Natural killer cell (primary cell): ENCODE measurements at regions not wholly inside any gene's neighbourhood (a gene's known extent, or its start where the extent isn't known, plus 50 kb on each side); places are given as distances from the start of the nearest gene placed in this dataset.

Experiments
- ATAC-seq, 3 donors: fragments of 150-1000 bp in 2 of 3; fragments of 200-7000 bp in 1 of 3; cut with Tn5 transposase; 1 replicate in 1 of 3; 2 replicates in 2 of 3; pipeline ENCODE4 v1.10.0; 2021; ENCODE audit warnings: mild to moderate bottlenecking in 2 of 3, moderate library complexity in 2 of 3
- DNase-seq, 2 donors: peaks; one replicate each; pipeline versions ENCODE4 v3.0.0 to v3.0.0-alpha.2; 2013 to 2021; ENCODE audit warnings: mixed read lengths in 1 of 2
- H3K27ac ChIP-seq: one replicate; pipeline ENCODE4 v1.5.1; 2013; ENCODE audit warnings: mild to moderate bottlenecking, low read length
- H3K27me3 ChIP-seq: one replicate; pipeline ENCODE4 v1.6.1; 2013; ENCODE audit warnings: low read length; ENCODE audit not compliant: control insufficient read depth, insufficient read depth
- H3K36me3 ChIP-seq: one replicate; pipeline ENCODE4 v1.6.1; 2013; ENCODE audit warnings: low read length; ENCODE audit not compliant: control insufficient read depth, insufficient read depth
- H3K4me1 ChIP-seq: one replicate; pipeline ENCODE4 v1.6.1; 2013; ENCODE audit warnings: low read length; ENCODE audit not compliant: control insufficient read depth, insufficient read depth
- H3K4me3 ChIP-seq: one replicate; pipeline ENCODE4 v1.5.1; 2013; ENCODE audit warnings: low read length
- H3K9me3 ChIP-seq: one replicate; pipeline ENCODE4 v1.6.1; 2013; ENCODE audit warnings: low read length; ENCODE audit not compliant: control insufficient read depth, insufficient read depth
- H3K27ac Mint-ChIP-seq, 2 donors: one replicate each; pipeline ENCODE4 v1.8.0; 2022; ENCODE audit warnings: mild to moderate bottlenecking in 2 of 2, mixed read lengths in 2 of 2, moderate library complexity in 1 of 2
- H3K27me3 Mint-ChIP-seq, 2 donors: one replicate each; pipeline ENCODE4 v1.8.0; 2022; ENCODE audit warnings: low read depth in 2 of 2, mixed read lengths in 2 of 2
- H3K36me3 Mint-ChIP-seq: one replicate; pipeline ENCODE4 v1.8.0; 2022; ENCODE audit warnings: mixed read lengths
- H3K4me1 Mint-ChIP-seq, 2 donors: one replicate each; pipeline ENCODE4 v1.8.0; 2022; ENCODE audit warnings: mixed read lengths in 2 of 2
- H3K4me3 Mint-ChIP-seq: one replicate; pipeline ENCODE4 v1.8.0; 2022; ENCODE audit warnings: mild to moderate bottlenecking, moderate library complexity, mixed read lengths
- H3K9me3 Mint-ChIP-seq, 2 donors: one replicate each; pipeline ENCODE4 v1.8.0; 2022; ENCODE audit warnings: mixed read lengths in 2 of 2
- WGBS: methylation state at CpG from one replicate; pipeline ENCODE4 v1.1.7; 2013; ENCODE audit warnings: missing lambda C conversion rate; ENCODE audit not compliant: insufficient coverage; 5-methylcytosine and 5-hydroxymethylcytosine counted together
- intact Hi-C: fragments of 100-400 bp; cut with micrococcal nuclease; formaldehyde crosslinking; loops from one replicate; pipeline ENCODE4 v1.14.2; 2022
- TF ChIP-seq, protein P1 (sequence below): fragments of 200-600 bp; IDR thresholded peaks from one replicate; pipeline ENCODE4 v1.8.0; 2022; ENCODE audit warnings: antibody characterized with exemption

DNA sequence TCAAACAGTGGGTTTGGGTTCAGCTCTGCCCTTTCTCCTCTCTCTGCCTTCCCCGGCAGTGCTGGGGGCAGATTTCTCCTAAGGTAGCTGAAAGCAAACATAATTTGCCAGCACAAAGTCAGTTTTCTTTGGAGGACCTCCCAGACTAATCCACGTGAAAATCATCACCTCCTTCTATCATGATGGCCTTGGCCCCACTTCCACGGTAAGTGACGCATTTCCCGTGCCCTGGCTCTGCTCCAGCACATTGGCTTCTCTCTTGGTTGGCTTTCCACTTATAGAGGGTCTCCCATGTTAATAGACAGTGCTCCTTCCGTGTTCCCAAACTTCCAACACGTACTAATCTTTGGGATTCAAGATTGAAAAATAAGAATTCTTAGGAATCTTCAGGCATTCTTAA, 74.1 kb upstream of the TRIO start:
- H3K27me3 ChIP-seq = no peaks in the 10 kb centered on the region
- H3K4me3 ChIP-seq = no peak overlapping the region
- H3K9me3 ChIP-seq = no peaks in the 10 kb centered on the region
- ATAC-seq (no peak), DNase-seq (no peak)
- H3K27ac Mint-ChIP-seq = no peak overlapping the region
- TF ChIP-seq, protein P1, sequence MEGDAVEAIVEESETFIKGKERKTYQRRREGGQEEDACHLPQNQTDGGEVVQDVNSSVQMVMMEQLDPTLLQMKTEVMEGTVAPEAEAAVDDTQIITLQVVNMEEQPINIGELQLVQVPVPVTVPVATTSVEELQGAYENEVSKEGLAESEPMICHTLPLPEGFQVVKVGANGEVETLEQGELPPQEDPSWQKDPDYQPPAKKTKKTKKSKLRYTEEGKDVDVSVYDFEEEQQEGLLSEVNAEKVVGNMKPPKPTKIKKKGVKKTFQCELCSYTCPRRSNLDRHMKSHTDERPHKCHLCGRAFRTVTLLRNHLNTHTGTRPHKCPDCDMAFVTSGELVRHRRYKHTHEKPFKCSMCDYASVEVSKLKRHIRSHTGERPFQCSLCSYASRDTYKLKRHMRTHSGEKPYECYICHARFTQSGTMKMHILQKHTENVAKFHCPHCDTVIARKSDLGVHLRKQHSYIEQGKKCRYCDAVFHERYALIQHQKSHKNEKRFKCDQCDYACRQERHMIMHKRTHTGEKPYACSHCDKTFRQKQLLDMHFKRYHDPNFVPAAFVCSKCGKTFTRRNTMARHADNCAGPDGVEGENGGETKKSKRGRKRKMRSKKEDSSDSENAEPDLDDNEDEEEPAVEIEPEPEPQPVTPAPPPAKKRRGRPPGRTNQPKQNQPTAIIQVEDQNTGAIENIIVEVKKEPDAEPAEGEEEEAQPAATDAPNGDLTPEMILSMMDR = no peak
- H3K36me3 ChIP-seq = no peaks in the 10 kb centered on the region
- intact Hi-C loops = no loop called here
- no peaks in the 10 kb centered on the region for H3K9me3 Mint-ChIP-seq
- WGBS = 96% methylated on average over 5 of the region's 7 CpGs
- H3K4me1 Mint-ChIP-seq = no peaks in the 10 kb centered on the region
- no peaks in the 10 kb centered on the region for H3K4me1 ChIP-seq
- peaks cover 6 to 12% of the 10 kb centered on the region in 2 donors for H3K27me3 Mint-ChIP-seq
- H3K27ac ChIP-seq = no peak overlapping the region
- no peak overlapping the region for H3K4me3 Mint-ChIP-seq
- no peaks in the 10 kb centered on the region for H3K36me3 Mint-ChIP-seq

DNA sequence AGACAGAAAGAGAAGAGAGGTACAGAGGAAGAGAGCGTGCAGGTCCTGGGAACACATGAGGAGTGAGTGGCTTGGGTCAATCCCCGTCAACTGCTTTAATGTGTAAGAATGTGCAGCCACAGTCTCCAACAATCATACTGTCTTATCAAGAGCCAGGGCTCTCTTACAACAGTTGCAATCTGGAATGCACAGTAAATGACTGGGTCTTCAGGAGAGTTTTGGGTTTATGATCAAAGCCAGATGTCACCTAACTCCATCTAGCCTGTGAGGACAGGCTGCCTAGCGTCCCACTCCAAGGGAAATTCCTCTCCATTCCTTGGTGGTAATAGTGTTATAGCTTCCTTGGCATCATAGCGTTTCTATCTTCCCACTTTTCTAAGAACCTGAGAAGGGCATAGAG, 75.0 kb upstream of the TRIO start:
- Histone ChIP-seq H3K36me3 (no peaks in the 10 kb centered on the region), H3K27me3 (no peaks in the 10 kb centered on the region), H3K4me3 (no peak overlapping the region), H3K27ac (no peak overlapping the region), H3K4me1 (no peaks in the 10 kb centered on the region), H3K9me3 (no peaks in the 10 kb centered on the region)
- peaks cover 6 to 12% of the 10 kb centered on the region in 2 donors for H3K27me3 Mint-ChIP-seq
- ATAC-seq = no peak
- no peak for DNase-seq
- 100% methylated on average over 1 of the region's 4 CpGs for WGBS
- no peaks in the 10 kb centered on the region for H3K36me3 Mint-ChIP-seq
- TF ChIP-seq, protein P1 = no peak
- H3K4me1 Mint-ChIP-seq = no peaks in the 10 kb centered on the region
- H3K27ac Mint-ChIP-seq = no peak overlapping the region
- H3K9me3 Mint-ChIP-seq = no peaks in the 10 kb centered on the region
- H3K4me3 Mint-ChIP-seq = no peak overlapping the region
- intact Hi-C loops = no loop called here

- H3K27me3 Mint-ChIP-seq = peaks cover 0 to 3% of the 10 kb centered on the region in 2 donors
- no peaks in the 10 kb centered on the region for H3K36me3 Mint-ChIP-seq
- Histone ChIP-seq H3K4me3 (no peak overlapping the region), H3K36me3 (no peaks in the 10 kb centered on the region), H3K27ac (no peak overlapping the region), H3K4me1 (no peaks in the 10 kb centered on the region), H3K27me3 (no peaks in the 10 kb centered on the region), H3K9me3 (no peaks in the 10 kb centered on the region)
- no peak overlapping the region for H3K4me3 Mint-ChIP-seq
- DNase-seq = no peak
- H3K4me1 Mint-ChIP-seq = no peaks in the 10 kb centered on the region
- intact Hi-C loops = no loop called here
- ATAC-seq = no peak
- H3K27ac Mint-ChIP-seq = no peak overlapping the region
- TF ChIP-seq, protein P1 = no peak
- H3K9me3 Mint-ChIP-seq = no peaks in the 10 kb centered on the region
Observed at GRCh38 chr5:14066326-14066725, 76.8 kb upstream of the TRIO start.

DNA sequence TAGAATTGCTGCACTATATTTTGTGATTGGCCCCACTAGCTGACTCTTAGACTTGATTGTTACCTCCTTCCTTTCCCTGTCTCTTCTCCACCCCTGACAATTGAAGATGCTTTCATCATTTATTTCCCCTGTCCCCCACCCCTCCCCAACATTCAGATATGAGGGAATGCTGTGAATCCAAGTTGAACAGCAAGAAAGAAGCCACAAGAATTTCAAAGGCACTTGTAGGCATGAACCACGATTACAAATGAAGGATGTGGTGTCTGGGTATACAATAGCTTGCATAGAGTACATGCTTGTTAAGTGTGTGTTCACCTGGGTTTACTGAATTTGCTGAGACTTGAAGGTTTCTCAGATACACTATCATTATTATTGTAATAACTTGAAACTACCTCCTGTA, 78.3 kb upstream of the TRIO start:
- TF ChIP-seq, protein P1 = no peak
- intact Hi-C loops = no loop called here
- Mint-ChIP-seq H3K4me3 (no peak overlapping the region), H3K27me3 (peaks cover 0 to 6% of the 10 kb centered on the region in 2 donors), H3K36me3 (no peaks in the 10 kb centered on the region), H3K4me1 (no peaks in the 10 kb centered on the region), H3K27ac (no peak overlapping the region), H3K9me3 (peaks cover 0 to 2% of the 10 kb centered on the region in 2 donors)
- H3K4me1 ChIP-seq = no peaks in the 10 kb centered on the region
- WGBS = 55% methylated on average over 1 of the region's 1 CpG
- no peak overlapping the region for H3K27ac ChIP-seq
- DNase-seq (no peak), ATAC-seq (no peak)
- H3K9me3 ChIP-seq = no peaks in the 10 kb centered on the region
- no peak overlapping the region for H3K4me3 ChIP-seq
- no peaks in the 10 kb centered on the region for H3K27me3 ChIP-seq
- H3K36me3 ChIP-seq = no peaks in the 10 kb centered on the region
